ENCODE measurements at regions not wholly inside any gene's neighbourhood (a gene's known extent, or its start where the extent isn't known, plus 50 kb on each side); places are given as distances from the start of the nearest gene placed in this dataset.
A peak's percentile ranks its signal among the peaks of the same experiment; 100 is the strongest.

GRCh38 chr6:44561060-44561623 is 173.6 kb downstream of the CDC5L start:
- Histone ChIP-seq H3K4me2 (ENCODE audit: low read depth, low read length, poor library complexity, severe bottlenecking) (peak overlapping the region; percentile 17), H3K9me2 (replicated peaks; ENCODE audit: low read depth, low read length) (no peaks in the 10 kb centered on the region), H3K9ac (ENCODE audit: low read depth, low read length, poor library complexity, severe bottlenecking) (no peak overlapping the region), H4K20me1 (ENCODE audit: insufficient read depth, low read length, poor library complexity, severe bottlenecking) (no peaks in the 10 kb centered on the region), H3K9me3 (ENCODE audit: insufficient read depth, low read depth, low read length) (no peaks in the 10 kb centered on the region), H3K36me3 (ENCODE audit: insufficient read depth, low read length) (no peaks in the 10 kb centered on the region), H3K27me3 (ENCODE audit: insufficient read depth, low read length, poor library complexity, severe bottlenecking) (no peaks in the 10 kb centered on the region), H2AFZ (ENCODE audit: low read length) (no peak overlapping the region), H3F3A (ENCODE audit: low read depth) (no peaks in the 10 kb centered on the region), H3K4me1 (ENCODE audit: insufficient read depth, low read length, poor library complexity, severe bottlenecking) (no peaks in the 10 kb centered on the region), H3K79me2 (ENCODE audit: insufficient read depth, low read length) (no peaks in the 10 kb centered on the region), H3K4me3 (ENCODE audit: low read length, poor library complexity, severe bottlenecking) (peak overlapping the region; percentile 37)
- TF ChIP-seq EZH2phosphoT487 (IDR thresholded peaks at IDR 0.05; ENCODE audit: borderline replicate concordance) (no peak), CTCF (conservative IDR thresholded peaks at IDR 0.05; ENCODE audit: low read length) (no peak)

- Histone ChIP-seq H3K4me3 (ENCODE audit: low read length, poor library complexity, severe bottlenecking) (peak overlapping the region; percentile 37), H3K79me2 (ENCODE audit: insufficient read depth, low read length) (no peaks in the 10 kb centered on the region), H4K20me1 (ENCODE audit: insufficient read depth, low read length, poor library complexity, severe bottlenecking) (no peaks in the 10 kb centered on the region), H3K4me2 (ENCODE audit: low read depth, low read length, poor library complexity, severe bottlenecking) (peak overlapping the region; percentile 17), H3K9me2 (replicated peaks; ENCODE audit: low read depth, low read length) (no peaks in the 10 kb centered on the region), H3K27me3 (ENCODE audit: insufficient read depth, low read length, poor library complexity, severe bottlenecking) (no peaks in the 10 kb centered on the region), H3K9ac (ENCODE audit: low read depth, low read length, poor library complexity, severe bottlenecking) (no peak overlapping the region), H3K36me3 (ENCODE audit: insufficient read depth, low read length) (no peaks in the 10 kb centered on the region), H3F3A (ENCODE audit: low read depth) (no peaks in the 10 kb centered on the region), H3K4me1 (ENCODE audit: insufficient read depth, low read length, poor library complexity, severe bottlenecking) (no peaks in the 10 kb centered on the region), H2AFZ (ENCODE audit: low read length) (peak overlapping the region; percentile 38; the same call in 1 of the 2 replicates), H3K9me3 (ENCODE audit: insufficient read depth, low read depth, low read length) (no peaks in the 10 kb centered on the region)
- TF ChIP-seq EZH2phosphoT487 (IDR thresholded peaks at IDR 0.05; ENCODE audit: borderline replicate concordance) (no peak), CTCF (conservative IDR thresholded peaks at IDR 0.05; ENCODE audit: low read length) (no peak)
Observed at GRCh38 chr6:44561832-44562665, 174.5 kb downstream of the CDC5L start.

- no peaks in the 10 kb centered on the region for H3F3A ChIP-seq (ENCODE audit: low read depth)
- H3K4me3 ChIP-seq (ENCODE audit: low read length, poor library complexity, severe bottlenecking): no peak overlapping the region
- no peaks in the 10 kb centered on the region for H3K4me1 ChIP-seq (ENCODE audit: insufficient read depth, low read length, poor library complexity, severe bottlenecking)
- H3K9ac ChIP-seq (ENCODE audit: low read depth, low read length, poor library complexity, severe bottlenecking): no peak overlapping the region
- H3K9me2 ChIP-seq (replicated peaks; ENCODE audit: low read depth, low read length): no peaks in the 10 kb centered on the region
- H3K36me3 ChIP-seq (ENCODE audit: insufficient read depth, low read length): no peaks in the 10 kb centered on the region
- H3K79me2 ChIP-seq (ENCODE audit: insufficient read depth, low read length): no peaks in the 10 kb centered on the region
- H4K20me1 ChIP-seq (ENCODE audit: insufficient read depth, low read length, poor library complexity, severe bottlenecking): no peaks in the 10 kb centered on the region
- H3K9me3 ChIP-seq (ENCODE audit: insufficient read depth, low read depth, low read length): no peaks in the 10 kb centered on the region
- H2AFZ ChIP-seq (ENCODE audit: low read length): no peak overlapping the region
- H3K27me3 ChIP-seq (ENCODE audit: insufficient read depth, low read length, poor library complexity, severe bottlenecking): no peaks in the 10 kb centered on the region
- TF ChIP-seq CTCF (conservative IDR thresholded peaks at IDR 0.05; ENCODE audit: low read length): no peak
- TF ChIP-seq EZH2phosphoT487 (IDR thresholded peaks at IDR 0.05; ENCODE audit: borderline replicate concordance): no peak
- H3K4me2 ChIP-seq (ENCODE audit: low read depth, low read length, poor library complexity, severe bottlenecking): no peak overlapping the region
Observed at GRCh38 chr6:44563397-44563796, 175.9 kb downstream of the CDC5L start.

Measured in Loucy (cell line).